Islet of Langerhans (tissue), 1 donor: ENCODE measurements at regions not wholly inside any gene's neighbourhood (a gene's known extent, or its start where the extent isn't known, plus 50 kb on each side); places are given as distances from the start of the nearest gene placed in this dataset.

Experiments
- FAIRE-seq: peaks from one replicate; lab custom pipeline; 2011; peaks lifted over from hg19 to GRCh38; lab: Jason Lieb, UNC

DNA sequence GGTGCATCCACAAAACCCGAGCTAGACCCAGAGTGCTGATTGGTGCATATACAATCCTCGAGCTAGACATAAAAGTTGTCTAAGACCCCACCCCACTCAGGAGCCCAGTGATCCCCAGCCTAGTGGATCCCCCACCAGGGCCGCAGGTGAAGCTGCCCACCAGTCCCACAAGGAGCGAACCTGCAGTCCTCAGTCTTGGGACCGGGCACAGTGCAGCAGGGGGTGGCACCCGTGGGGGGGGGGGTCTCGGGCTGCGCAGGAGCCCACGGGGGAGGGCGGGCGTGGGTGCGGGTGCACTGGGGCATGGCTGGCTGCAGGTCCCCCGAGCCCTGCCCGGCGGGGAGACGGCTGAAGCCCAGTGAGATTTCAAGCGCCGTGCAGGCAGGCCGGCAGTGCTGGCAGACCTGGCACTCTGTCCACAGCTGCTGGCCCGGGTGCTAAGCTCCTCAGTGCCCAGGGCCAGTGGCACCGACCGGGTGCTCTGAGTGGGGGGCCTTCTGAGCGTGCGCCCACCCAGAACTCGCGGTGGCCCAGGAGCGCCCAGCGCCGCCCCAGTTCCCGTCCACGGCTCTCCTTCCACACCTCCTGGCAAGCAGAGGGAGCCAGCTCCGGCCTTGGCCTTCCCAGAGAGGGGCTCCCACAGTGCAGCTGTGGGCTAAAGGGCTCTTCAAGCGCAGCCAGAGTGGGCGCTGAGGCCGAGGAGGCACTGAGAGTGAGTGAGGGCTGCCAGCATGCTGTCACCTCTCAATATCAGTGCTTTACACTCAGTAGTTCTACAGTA is 989.1 kb downstream of the FAM181B start:
- FAIRE-seq, result no peak

DNA sequence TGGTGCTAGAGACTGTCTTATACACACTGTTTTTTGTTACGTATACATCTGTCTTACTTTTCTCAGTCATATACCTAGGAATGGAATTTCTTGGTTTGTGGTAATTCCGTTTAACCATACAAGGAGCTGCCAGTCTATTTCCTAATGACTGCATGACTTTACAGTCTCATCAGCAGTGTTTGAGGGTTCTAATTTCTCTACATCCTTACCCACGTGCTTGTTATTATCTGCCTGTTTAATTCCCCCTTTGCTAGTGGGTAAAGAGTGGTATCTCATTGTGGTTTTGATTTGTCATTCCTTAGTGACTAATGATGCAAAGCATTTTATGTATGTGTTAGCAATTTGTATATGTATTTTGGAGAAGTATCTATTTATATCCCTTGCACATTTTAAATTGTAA is 1008.0 kb downstream of the FAM181B start:
- no peak for FAIRE-seq

DNA sequence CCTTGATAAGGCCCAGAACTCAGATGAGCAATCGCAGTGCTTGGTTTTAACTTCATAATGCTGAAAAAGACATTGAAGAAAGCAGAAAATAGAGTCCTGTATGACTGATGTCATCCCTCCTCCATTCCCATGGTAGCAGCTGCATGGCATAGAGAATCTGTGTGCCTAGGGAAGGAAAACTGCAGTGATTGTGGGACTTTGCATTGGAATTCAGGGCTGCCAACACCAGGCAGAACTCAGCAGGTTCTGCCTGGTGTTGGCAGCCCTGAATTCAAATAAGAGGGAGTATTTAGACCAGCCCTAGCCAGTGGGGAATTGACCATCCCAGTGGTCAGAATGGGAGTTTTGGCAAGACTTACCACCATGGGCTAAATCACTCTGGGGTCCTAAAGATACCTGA is 1016.0 kb downstream of the FAM181B start:
- FAIRE-seq, result no peak

DNA sequence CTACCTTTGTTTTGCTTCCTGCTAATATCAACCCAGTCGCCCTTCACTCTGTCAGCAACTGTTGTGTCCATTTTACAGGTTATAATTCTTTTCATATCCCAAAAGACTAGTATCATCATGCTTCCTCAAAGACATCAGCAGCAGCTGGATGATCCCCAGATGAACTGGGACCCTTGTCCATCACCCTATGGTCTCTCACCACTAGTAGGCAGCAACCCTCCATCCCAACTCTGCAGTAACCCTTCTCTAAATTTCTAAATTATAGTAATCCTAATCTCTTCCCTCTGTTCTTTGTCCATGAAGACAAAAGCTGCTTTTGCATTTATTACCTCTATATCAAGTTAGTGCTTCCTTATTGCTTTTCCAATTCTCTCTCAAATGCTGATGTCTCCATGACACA is 1025.8 kb downstream of the FAM181B start:
- FAIRE-seq, result no peak

DNA sequence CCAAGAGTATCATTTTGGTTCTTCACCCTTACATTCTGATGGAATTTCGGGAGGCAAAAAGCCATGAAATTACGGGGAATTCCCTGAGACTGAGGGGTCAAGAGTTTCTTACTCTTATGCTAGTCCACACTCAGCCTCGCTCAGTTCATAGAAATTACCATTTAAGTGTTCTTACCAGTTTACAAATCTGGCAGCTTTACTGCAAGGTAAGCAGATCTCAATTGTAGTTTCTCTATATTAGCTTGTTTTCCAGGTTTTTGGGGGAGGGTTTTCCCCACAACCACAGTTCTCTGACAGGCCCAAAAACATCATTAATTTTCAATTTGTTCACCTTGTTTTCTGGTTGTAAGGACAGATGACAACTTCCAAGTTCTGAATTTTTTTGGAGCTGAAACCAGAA is 1028.4 kb downstream of the FAM181B start:
- FAIRE-seq, result no peak

DNA sequence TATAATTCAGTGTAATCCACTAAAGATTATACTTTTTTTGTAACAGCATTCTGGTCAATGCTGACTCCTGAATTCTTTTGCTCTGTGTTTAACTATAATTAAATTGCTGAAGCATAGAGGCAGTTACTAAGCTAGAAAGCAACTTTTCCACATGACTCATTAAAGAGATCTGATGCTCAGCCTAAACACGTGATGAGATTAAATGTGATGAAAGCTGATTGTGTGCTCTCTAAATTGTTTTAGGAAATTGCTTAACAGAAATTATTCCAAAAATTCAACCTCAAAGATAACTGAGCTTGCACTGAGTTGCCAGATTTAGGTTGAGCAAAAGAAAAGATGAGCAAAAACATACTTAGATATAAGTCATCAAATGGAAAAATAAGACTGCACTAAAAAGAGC is 1033.6 kb downstream of the FAM181B start:
- FAIRE-seq, result no peak

DNA sequence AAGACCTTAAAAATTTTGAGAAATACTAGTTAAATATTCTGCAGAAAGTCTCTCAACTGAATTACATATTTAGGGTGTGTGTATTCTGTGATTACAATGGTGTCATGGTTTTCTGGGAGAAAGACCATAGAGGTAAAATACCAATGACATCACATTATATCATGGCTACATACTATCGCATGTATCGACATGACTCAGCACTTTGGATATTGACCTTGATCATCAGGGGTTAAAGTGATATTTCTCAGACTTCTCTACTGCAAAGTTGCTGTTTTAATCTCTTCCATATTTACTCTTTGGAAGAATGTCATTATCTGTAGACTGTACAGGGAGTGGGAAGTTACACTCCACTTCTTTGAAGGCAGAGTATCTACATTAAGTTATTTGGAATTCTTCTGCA is 1046.6 kb downstream of the FAM181B start:
- FAIRE-seq, result no peak

DNA sequence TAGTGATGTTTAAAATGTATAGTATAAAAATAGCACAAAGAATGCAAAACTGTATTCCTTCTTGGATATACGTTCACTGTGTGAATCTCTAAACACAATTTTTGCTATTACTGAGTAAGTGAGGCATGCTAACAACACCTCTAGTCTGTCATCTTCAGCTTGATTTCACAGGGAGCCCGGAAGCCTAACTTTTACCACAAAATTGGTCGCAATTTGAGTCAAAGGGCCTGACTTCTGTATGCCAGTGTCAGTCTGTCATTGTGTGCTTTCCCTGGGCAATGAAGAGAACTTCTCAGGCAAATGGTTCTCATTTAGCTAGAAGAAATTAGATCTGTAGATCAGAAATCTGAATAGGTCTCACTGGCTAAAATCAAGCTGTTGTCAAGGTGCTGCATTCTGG is 1059.5 kb downstream of the FAM181B start:
- FAIRE-seq, result no peak

DNA sequence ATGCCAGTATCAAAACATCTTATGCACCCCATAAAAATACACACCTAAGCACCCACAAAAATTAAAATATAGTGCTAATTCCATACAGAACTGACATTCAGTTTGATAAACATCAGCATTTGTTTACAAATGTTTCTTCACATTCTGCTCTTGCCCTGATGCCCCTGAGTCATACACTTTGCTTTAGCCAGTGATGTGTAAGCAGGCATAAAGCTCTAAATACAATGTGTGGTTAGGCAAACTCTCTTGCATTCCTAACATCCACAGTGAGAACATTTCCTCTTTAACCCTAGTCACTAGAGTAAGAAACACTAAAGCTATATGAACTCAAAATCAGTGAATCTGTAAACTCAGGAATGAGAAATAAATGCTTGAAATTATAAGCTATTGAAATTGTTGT is 1060.7 kb downstream of the FAM181B start:
- no peak for FAIRE-seq

DNA sequence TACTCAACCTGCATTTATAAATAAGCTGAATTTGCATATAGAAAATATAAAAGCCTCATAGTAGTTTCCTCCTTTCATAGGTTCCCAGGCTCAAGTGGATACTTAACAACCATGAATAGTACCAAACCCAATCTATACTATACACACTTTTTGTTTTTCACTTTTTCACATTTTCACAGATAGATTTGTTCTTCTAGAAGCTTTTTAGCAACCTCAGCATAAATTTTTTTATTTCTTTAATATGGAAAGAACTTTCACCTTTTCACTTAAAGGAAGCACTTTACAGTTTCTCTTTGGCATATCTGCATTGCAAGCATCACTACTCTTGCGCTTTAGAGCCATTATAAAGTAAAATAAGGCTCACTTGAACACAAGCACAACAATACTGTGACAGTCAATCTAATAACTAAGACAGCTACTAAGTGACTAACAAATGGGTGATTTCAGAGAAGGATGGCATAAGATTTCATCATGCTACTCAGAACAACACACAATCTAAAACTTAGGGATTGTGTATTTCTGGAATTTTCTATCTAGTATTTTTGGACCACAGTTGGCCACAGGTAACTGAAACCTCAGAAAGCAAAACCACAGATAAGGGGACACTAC is 1063.6 kb downstream of the FAM181B start:
- no peak for FAIRE-seq

DNA sequence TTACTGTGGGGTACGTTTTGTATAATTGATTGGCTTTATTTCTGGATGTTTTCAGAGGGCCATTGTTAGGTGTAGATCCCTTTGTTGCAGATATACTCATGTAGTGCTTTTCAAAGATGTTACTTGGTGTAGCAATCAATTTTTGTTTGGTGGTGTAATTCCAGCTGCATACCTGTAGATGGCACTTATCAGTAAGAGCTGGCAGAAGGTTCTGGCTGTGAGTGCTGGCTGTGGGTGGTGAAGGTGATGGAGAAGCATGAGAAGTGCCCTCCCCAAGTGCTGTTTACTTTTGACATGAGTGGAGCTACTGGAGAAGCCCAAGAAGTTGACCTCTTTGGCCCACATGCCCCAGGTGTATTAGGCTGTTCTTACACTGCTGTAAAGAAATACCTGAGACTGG is 1074.9 kb downstream of the FAM181B start:
- no peak for FAIRE-seq

DNA sequence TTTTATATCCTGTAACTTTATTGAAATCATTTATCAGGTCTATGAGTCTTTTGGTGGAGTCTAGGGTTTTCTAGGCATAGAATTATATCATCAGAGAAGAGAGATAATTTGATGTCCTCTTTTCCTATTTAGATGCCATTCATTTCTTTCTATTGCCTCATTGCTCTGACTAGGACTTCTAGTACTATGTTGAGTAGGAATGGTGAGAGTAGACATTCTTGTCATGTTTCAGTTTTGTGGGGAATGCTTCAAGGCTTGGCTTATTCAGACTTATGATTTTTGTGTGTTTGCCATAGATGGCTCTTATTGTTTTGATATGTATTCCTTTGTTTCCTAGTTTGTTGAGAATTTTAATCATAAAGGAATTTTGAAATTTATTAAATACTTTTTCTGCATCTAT is 1078.3 kb downstream of the FAM181B start:
- no peak for FAIRE-seq

DNA sequence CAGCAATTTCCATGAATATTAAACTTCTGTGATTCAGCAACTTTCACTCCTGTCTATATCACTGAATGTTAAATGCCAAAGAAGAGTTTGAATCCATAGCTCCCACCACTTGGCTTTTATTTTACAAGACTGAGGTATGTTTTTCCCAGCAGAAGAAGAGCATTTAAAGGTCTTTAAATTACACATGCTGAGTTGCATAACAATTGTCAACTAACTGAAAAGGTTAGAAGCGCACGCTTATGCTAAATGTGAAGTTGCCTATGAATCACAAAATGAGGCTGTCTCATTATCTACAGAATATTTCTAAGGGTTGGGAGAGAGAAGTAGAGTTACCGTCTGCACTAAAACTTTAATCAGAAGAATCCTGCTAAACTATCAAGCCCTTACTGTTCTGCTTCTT is 1086.3 kb downstream of the FAM181B start:
- FAIRE-seq, result no peak

DNA sequence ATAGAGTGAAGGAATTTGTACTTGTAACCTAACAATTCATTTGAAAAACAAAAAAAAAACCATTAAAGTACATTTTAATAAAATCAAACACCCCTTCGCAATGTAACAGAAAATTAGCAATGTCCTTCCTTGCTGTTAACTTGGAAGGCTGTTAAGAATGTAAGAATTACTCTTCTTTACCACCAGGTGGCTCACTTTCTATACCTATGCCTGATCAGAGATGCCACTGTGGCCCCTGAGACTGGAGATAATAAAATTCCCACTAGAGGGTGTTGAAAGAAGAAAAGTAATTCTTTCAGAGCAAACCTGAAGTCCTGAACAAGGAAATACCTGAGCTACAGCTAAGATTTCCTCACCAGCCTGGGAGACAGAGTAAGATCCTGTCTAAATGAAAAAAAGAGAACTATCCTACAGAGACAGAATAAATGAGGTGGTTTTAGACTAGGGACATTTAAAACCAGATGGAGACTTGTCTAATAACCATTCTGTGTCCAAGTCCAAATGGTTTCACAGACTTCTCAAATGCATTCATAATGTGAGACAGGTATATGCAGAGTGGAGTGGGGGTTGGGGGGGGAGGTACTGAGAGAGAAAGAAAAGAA is 1089.3 kb downstream of the FAM181B start:
- peak; percentile 89 for FAIRE-seq

DNA sequence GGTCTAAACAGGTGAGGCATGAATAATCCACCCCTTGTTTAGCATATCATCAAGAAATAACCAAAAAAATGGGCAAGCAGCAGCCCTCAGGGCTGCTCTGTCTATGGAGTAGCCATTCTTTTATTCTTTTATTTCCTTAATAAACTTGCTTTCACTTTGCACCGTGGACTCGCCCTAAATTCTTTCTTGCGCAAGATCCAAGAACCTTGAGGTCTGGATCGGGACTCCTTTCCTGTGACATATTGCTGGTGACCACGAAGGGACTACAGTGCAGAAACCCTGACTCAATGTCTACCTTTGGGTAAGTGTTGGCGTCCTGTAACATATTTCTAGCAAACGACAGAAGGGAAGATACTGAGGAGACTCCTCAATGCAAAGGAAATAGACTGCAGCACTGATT is 1099.2 kb downstream of the FAM181B start:
- no peak for FAIRE-seq

DNA sequence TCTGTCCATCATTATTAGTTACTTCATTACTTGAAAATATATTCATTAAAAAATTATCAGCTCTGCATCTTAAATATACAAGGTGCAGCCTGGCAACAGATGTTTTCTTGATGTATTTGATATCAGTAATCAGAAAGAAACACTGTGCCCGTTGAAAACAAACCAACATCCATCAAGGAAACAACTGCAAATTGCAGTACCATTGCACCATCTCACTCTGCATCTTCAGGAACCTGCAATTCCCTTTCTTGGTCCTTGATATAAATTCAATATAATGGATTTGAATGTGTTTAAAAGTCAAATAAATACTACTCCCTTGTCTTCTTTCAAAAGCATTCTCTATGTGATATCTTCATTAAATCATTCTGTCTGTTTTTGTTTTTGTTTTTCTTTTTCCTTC is 1131.2 kb downstream of the FAM181B start:
- FAIRE-seq, result no peak

DNA sequence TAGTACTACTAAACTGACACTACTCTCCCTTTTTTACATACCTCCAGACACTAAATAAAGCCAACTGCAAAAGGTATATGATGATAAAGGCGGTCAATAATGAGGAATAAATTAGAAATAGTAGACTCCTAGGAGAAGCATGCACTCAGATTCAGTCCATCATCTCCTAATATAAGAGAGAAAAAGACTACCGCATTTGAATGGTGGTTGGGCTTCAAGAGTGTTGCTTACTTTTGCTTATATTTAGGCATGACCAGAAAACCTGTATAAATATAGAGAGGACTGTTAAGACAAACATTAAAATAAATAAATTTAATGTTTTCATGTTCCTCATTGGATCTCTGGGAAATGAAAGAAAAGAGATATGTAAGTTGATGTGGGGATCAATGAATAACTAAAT is 1137.0 kb downstream of the FAM181B start:
- no peak for FAIRE-seq

DNA sequence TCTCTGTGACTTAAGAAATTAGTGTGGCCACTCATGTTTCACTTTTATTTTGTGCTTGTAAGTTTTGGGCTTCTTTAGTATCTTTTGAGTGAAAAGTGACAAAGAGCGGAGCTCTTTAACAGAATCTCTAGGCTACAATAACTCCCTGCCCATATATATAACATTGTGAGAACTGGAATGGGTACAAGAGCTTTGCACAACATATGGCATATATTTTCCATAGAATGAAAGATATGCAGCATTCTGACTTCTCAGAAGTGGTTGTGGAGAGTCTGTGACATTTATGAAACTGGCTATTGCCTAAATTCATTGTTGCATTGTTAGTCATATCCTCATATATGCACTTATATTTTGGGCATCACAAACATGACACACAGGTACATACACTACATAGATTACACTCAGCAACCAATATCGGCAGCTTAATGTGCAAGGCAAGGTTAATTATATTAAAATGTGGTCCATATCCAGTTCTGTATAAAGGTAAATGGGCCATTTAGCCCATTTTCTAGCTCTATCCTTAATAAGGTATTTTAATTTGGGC is 1148.2 kb downstream of the FAM181B start:
- FAIRE-seq, result no peak

DNA sequence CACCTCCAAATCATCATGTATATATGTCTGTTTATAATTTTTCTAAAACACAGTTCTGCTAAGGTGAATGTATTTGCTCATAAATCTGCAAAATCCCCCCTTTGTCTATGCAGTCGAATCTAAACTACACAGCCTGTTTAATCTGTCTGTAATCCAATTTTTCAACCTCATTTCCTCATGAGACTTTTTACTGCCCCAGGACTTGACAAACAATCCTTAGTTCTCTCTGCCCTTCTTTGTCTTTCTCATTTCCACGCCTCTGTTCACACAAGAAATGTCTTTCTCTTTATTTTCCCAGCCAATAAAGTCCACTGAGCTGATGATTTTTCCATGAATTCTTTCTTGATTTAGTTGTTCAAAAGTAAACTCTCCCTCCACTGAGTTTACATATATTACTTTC is 1154.3 kb downstream of the FAM181B start:
- FAIRE-seq, result no peak

DNA sequence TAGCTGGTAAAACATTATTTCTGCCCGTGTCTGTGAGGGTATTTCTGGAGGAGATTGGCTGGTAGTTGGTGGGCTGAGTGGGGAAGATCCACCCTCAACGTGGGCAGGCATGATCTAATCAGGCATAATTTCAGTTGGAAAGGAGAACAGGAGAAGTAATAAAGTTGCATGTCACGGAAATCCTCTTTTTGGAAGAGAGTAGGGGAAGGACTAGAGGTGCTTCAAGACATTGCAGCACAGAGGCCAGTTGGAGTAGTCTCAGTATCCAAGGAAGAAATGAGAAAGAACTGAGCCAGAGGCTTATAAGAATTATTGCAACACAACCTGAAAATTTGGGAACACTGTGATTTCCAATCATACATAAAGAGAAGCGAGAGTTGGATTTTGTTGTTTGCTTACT is 1155.1 kb downstream of the FAM181B start:
- FAIRE-seq, result no peak

DNA sequence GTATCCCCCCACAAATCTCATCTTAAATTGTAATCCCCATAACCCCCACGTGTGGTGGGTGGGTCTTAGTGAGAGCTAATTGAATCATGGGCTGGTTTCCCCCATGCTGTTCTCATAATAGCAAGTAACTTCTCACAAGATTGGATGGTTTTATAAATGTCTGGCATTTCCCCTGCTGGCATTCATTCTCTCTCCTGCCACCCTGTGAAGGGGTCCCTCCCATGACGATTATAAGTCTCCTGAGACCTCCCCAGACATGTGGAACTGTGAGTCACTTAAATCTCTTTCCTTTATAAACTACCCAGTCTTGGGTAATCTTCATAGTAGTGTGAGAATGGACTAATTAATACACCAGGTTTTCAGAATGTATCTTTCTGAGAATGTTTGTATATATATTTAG is 1159.4 kb downstream of the FAM181B start:
- FAIRE-seq, result no peak

DNA sequence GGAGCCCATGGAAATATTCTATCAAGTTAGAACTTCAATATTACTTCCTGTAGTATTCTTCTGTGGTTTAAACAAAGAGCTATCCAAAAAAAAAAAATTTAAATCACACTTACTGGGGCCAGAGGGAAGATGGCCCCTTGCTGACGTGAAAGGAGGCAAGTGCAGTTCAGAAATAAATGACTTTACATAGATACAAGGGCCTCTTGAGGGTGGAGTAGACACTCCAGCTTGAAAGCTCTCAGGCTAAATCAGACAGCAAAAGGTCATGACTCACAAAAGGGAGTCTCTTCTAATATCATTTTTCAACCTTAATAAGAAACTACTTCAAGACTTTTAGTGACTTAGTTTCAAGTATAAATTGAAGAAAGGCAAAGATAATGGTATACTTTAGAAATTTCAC is 1160.3 kb downstream of the FAM181B start:
- no peak for FAIRE-seq

DNA sequence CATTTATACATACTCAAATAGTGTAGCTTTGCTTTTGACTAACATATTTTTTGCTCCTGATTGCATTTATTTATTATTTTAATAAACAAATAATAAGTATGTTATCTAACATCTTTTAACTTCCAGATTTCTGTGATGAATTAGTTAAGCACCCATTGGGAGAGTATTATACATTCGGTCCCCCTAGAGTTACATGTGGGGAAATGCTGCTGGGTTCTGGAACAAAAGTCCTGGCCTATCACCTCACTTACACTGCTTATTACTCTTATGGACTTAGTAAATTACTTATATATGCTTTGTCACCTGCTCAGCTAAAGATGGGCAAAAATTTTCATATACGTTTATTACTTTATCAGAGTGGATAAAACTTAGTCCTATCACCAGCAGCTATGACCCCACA is 1163.0 kb downstream of the FAM181B start:
- FAIRE-seq, result no peak

DNA sequence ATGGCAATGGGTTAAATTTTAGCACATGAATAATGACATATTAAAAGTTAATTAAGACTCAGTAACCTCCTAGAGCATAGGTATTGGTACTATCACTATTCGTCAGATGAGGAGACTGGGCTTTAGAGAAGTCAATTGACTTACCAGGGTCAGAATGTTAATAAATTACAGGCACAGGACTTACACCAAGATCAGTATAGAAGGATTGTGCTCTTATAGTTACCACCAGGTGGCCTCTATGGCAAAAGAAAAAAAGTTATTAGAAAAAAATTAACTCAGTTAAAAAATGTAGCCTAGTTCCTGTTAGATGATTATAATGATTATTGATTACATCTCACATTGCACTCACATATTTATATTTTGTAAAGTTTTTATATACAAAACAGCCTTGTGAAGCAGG is 1163.7 kb downstream of the FAM181B start:
- FAIRE-seq, result no peak
